ENCODE measurements at regions not wholly inside any gene's neighbourhood (a gene's known extent, or its start where the extent isn't known, plus 50 kb on each side); places are given as distances from the start of the nearest gene placed in this dataset.

- TF ChIP-seq CTCF (IDR thresholded peaks at IDR 0.05), result no peak
- TF ChIP-seq POLR2A (IDR thresholded peaks at IDR 0.05), result no peak
These were observed 515.6 kb upstream of the ZP4 start for GRCh38 chr1:238406098-238406860.

GRCh38 chr1:238404921-238405320 is 514.2 kb upstream of the ZP4 start:
- Histone ChIP-seq H3K27me3 (no peaks in the 10 kb centered on the region), H3K27ac (no peak overlapping the region), H3K4me1 (replicated peaks in 1 of 2) (no peaks in the 10 kb centered on the region), H3K36me3 (replicated peaks in 1 of 2) (no peaks in the 10 kb centered on the region), H3K9me3 (replicated peaks in 1 of 3) (no peaks in the 10 kb centered on the region), H3K4me3 (no peak overlapping the region)
- WGBS, 4 donors, result 70 to 81% (median 73%) methylated on average over 2 of the region's 2 CpGs
- TF ChIP-seq CTCF (IDR thresholded peaks at IDR 0.05) (no peak), POLR2A (IDR thresholded peaks at IDR 0.05) (no peak)
- no peak for DNase-seq
- intact Hi-C loops (cut with DNase I), result no loop called here

More at GRCh38 chr1:238406098-238406860, 515.6 kb upstream of the ZP4 start:
- DNase-seq, result no peak
- Histone ChIP-seq H3K4me1 (replicated peaks in 1 of 2) (no peaks in the 10 kb centered on the region), H3K9me3 (replicated peaks in 1 of 3) (no peaks in the 10 kb centered on the region), H3K36me3 (replicated peaks in 1 of 2) (no peaks in the 10 kb centered on the region), H3K27ac (no peak overlapping the region), H3K27me3 (no peaks in the 10 kb centered on the region), H3K4me3 (no peak overlapping the region)
- 71 to 78% (median 72%) methylated on average over 3 of the region's 3 CpGs for WGBS, 4 donors
- intact Hi-C loops (cut with DNase I), result no loop called here

- 18 to 41% (median 34%) methylated on average over 1 of the region's 1 CpG for WGBS, 4 donors
- Histone ChIP-seq H3K4me1 (replicated peaks in 1 of 2) (no peaks in the 10 kb centered on the region), H3K27ac (no peak overlapping the region), H3K36me3 (replicated peaks in 1 of 2) (no peaks in the 10 kb centered on the region), H3K9me3 (replicated peaks in 1 of 3) (no peaks in the 10 kb centered on the region), H3K4me3 (no peak overlapping the region), H3K27me3 (no peaks in the 10 kb centered on the region)
- TF ChIP-seq CTCF (IDR thresholded peaks at IDR 0.05) (no peak), POLR2A (IDR thresholded peaks at IDR 0.05) (no peak)
- no peak for DNase-seq
- intact Hi-C loops (cut with DNase I), result no loop called here
These were observed 513.8 kb upstream of the ZP4 start for GRCh38 chr1:238404481-238404880.

- H3K36me3 ChIP-seq (replicated peaks in 1 of 2), result no peaks in the 10 kb centered on the region
- no peak overlapping the region for H3K4me3 ChIP-seq
- TF ChIP-seq POLR2A (IDR thresholded peaks at IDR 0.05) (no peak), CTCF (IDR thresholded peaks at IDR 0.05) (no peak)
- H3K27me3 ChIP-seq, result no peaks in the 10 kb centered on the region
- 42 to 73% (median 62%) methylated on average over 4 of the region's 4 CpGs for WGBS, 4 donors
- intact Hi-C loops (cut with DNase I), result no loop called here
- H3K9me3 ChIP-seq (replicated peaks in 1 of 3), result no peaks in the 10 kb centered on the region
- DNase-seq, result no peak
- no peaks in the 10 kb centered on the region for H3K4me1 ChIP-seq (replicated peaks in 1 of 2)
- no peak overlapping the region for H3K27ac ChIP-seq
These were observed 510.4 kb upstream of the ZP4 start for GRCh38 chr1:238401144-238401543.

Data from adrenal gland (tissue), 9 donors.